IMR-90 (cell line): ENCODE measurements at regions not wholly inside any gene's neighbourhood (a gene's known extent, or its start where the extent isn't known, plus 50 kb on each side); places are given as distances from the start of the nearest gene placed in this dataset.

Experiments used
- ATAC-seq: fragments of 200-7000 bp; cut with Tn5 transposase; 2 replicates; pipeline ENCODE4 v1.9.1; 2020; ENCODE audit warnings: low read depth, mild to moderate bottlenecking, moderate library complexity
- BruUV-seq: library from RNA; stranded (reverse); fragments of 400-500 nt; replicated peaks from 2 replicates; lab custom pipeline; 2021; lab: Mats Ljungman, UMichigan
- CTCF ChIA-PET: fragments of 300-600 bp; formaldehyde crosslinking; extraction: SDS; loops from one replicate; lab custom pipeline; 2021; ENCODE audit warnings: antibody characterized with exemption; lab: Yijun Ruan, JAX
- POLR2A ChIA-PET: fragments of 300-600 bp; sonication (Branson Sonifier 250); formaldehyde crosslinking; loops from one replicate; lab custom pipeline; 2022; ENCODE audit warnings: antibody characterized with exemption; ENCODE audit not compliant: unreplicated experiment; lab: Charles Lee
- DNase-seq: peaks from one replicate; pipeline ENCODE4 v3.0.0; 2013
- H2AFZ ChIP-seq: replicated peaks from 2 replicates; pipeline ENCODE3; 2013; ENCODE audit warnings: low read length, mild to moderate bottlenecking; ENCODE audit not compliant: poor library complexity
- H2AK5ac ChIP-seq: 2 replicates; pipeline ENCODE4 v1.6.1; 2013; ENCODE audit warnings: low read depth, low read length, inconsistent platforms
- H2AK9ac ChIP-seq: replicated peaks from 2 replicates; pipeline ENCODE3; 2013; ENCODE audit warnings: mild to moderate bottlenecking, low read depth, low read length, moderate library complexity; ENCODE audit not compliant: poor library complexity
- H2BK120ac ChIP-seq: 2 replicates; pipeline ENCODE4 v1.6.1; 2013; ENCODE audit warnings: low read depth, low read length, inconsistent platforms
- H2BK15ac ChIP-seq: 3 replicates; pipeline ENCODE4 v1.6.1; 2013; ENCODE audit warnings: low read depth, low read length, inconsistent platforms
- H2BK20ac ChIP-seq: 2 replicates; pipeline ENCODE4 v1.6.1; 2013; ENCODE audit warnings: low read depth, mild to moderate bottlenecking, inconsistent platforms, low read length, moderate library complexity
- H2BK5ac ChIP-seq: 2 replicates; pipeline ENCODE4 v1.6.1; 2013; ENCODE audit warnings: mild to moderate bottlenecking, low read depth, low read length, inconsistent platforms; ENCODE audit not compliant: poor library complexity, severe bottlenecking
- H3K14ac ChIP-seq: replicated peaks from 2 replicates; pipeline ENCODE4 v1.6.1; 2013; ENCODE audit warnings: low read depth, low read length, inconsistent platforms
- H3K18ac ChIP-seq: 2 replicates; pipeline ENCODE4 v1.6.1; 2013; ENCODE audit warnings: low read depth, low read length, control low read depth
- H3K23ac ChIP-seq: 2 replicates; pipeline ENCODE4 v1.6.1; 2013; ENCODE audit warnings: low read depth, low read length, inconsistent platforms
- H3K27ac ChIP-seq: 2 replicates; pipeline ENCODE4 v1.5.1; 2013; ENCODE audit warnings: mild to moderate bottlenecking, control low read depth, low read length; ENCODE audit not compliant: insufficient read depth
- H3K27me3 ChIP-seq: 2 replicates; pipeline ENCODE4 v1.6.1; 2013; ENCODE audit warnings: low read length; ENCODE audit not compliant: control insufficient read depth, insufficient read depth
- H3K36me3 ChIP-seq: 2 replicates; pipeline ENCODE4 v1.6.1; 2013; ENCODE audit warnings: low read length, mixed read lengths; ENCODE audit not compliant: control insufficient read depth, insufficient read depth
- H3K4ac ChIP-seq: 2 replicates; pipeline ENCODE4 v1.6.1; 2013; ENCODE audit warnings: low read depth, low read length, inconsistent platforms
- H3K4me1 ChIP-seq: 2 replicates; pipeline ENCODE4 v1.6.1; 2013; ENCODE audit warnings: low read length, mixed read lengths; ENCODE audit not compliant: control insufficient read depth, insufficient read depth
- H3K4me2 ChIP-seq: 2 replicates; pipeline ENCODE4 v1.6.1; 2013; ENCODE audit warnings: low read depth, mild to moderate bottlenecking, control low read depth, low read length, moderate library complexity
- H3K4me3 ChIP-seq: 2 replicates; pipeline ENCODE4 v1.5.1; 2013; ENCODE audit warnings: low read depth, mild to moderate bottlenecking, control low read depth, low read length, moderate library complexity; ENCODE audit not compliant: insufficient read depth
- H3K56ac ChIP-seq: 2 replicates; pipeline ENCODE4 v1.6.1; 2013; ENCODE audit warnings: low read length, inconsistent platforms; ENCODE audit not compliant: insufficient read depth; ENCODE audit errors: extremely low read depth
- H3K79me1 ChIP-seq, 2 experiments: 2 replicates each; pipeline ENCODE4 v1.6.1; 2013; ENCODE audit warnings: low read length in 2 of 2, inconsistent platforms in 1 of 2, low read depth in 1 of 2
- H3K9ac ChIP-seq: 2 replicates; pipeline ENCODE4 v1.6.1; 2013; ENCODE audit warnings: low read depth, low read length, control low read depth
- H3K9me1 ChIP-seq: 2 replicates; pipeline ENCODE4 v1.6.1; 2013; ENCODE audit warnings: low read length, inconsistent platforms; ENCODE audit not compliant: insufficient read depth
- H3K9me3 ChIP-seq: 2 replicates; pipeline ENCODE4 v1.6.1; 2013; ENCODE audit warnings: low read length; ENCODE audit not compliant: control insufficient read depth, insufficient read depth
- H4K20me1 ChIP-seq: 2 replicates; pipeline ENCODE4 v1.6.1; 2013; ENCODE audit warnings: low read length, inconsistent platforms; ENCODE audit not compliant: insufficient read depth
- H4K5ac ChIP-seq: 2 replicates; pipeline ENCODE4 v1.6.1; 2013; ENCODE audit warnings: mild to moderate bottlenecking, low read depth, low read length, control low read depth
- H4K8ac ChIP-seq, 2 experiments: 2 replicates each; pipeline ENCODE4 v1.6.1; 2013; ENCODE audit warnings: low read depth in 2 of 2, low read length in 2 of 2, control low read depth in 1 of 2, inconsistent platforms in 1 of 2
- H4K91ac ChIP-seq: 2 replicates; pipeline ENCODE4 v1.6.1; 2013; ENCODE audit warnings: low read depth, low read length, inconsistent platforms; ENCODE audit not compliant: insufficient read depth
- BHLHE40 ChIP-seq: fragments of 150-350 bp; IDR thresholded peaks from 2 replicates; pipeline ENCODE4 v1.6.1; 2016; ENCODE audit warnings: mild to moderate bottlenecking, low read depth, low read length
- CEBPB ChIP-seq: IDR thresholded peaks from 2 replicates; pipeline ENCODE4 v1.6.1; 2012; ENCODE audit warnings: low read depth, low read length, improper control_type of control experiment
- MXI1 ChIP-seq: IDR thresholded peaks from 2 replicates; pipeline ENCODE4 v1.6.1; 2012; ENCODE audit warnings: low read depth, mild to moderate bottlenecking, low read length, moderate library complexity, borderline replicate concordance
- POLR2A ChIP-seq: IDR thresholded peaks from 2 replicates; pipeline ENCODE4 v1.6.1; 2012; ENCODE audit warnings: mild to moderate bottlenecking, low read depth, low read length
- RCOR1 ChIP-seq: IDR thresholded peaks from 2 replicates; pipeline ENCODE4 v1.6.1; 2012; ENCODE audit warnings: mild to moderate bottlenecking, low read length, improper control_type of control experiment; ENCODE audit not compliant: insufficient replicate concordance
- WGBS, 2 experiments: methylation state at CpG; one replicate each; pipeline versions ENCODE4 v1.1.5 to v1.1.7; 2013; ENCODE audit warnings: missing lambda C conversion rate in 2 of 2; ENCODE audit not compliant: insufficient read length in 1 of 2; ENCODE audit errors: extremely low coverage in 2 of 2; 5-methylcytosine and 5-hydroxymethylcytosine counted together
- dilution Hi-C: fragments of 300-500 bp; cut with HindIII; formaldehyde crosslinking; loops from one replicate; pipeline ENCODE4 v1.14.3; 2018; ENCODE audit warnings: low sequenced_read_pairs; ENCODE audit not compliant: unreplicated experiment
- in situ Hi-C: fragments of 300-500 bp; cut with MboI; formaldehyde crosslinking; loops from 3 replicates; pipeline ENCODE4 v1.14.3; 2019; ENCODE audit warnings: low sequenced_read_pairs, inconsistent platforms, mixed read lengths
- intact Hi-C: fragments of 100-400 bp; cut with micrococcal nuclease; formaldehyde crosslinking; loops from 2 replicates; pipeline ENCODE4 v1.10.0; 2022
- TF ChIP-seq, protein P1 (sequence below): conservative IDR thresholded peaks from 2 replicates; pipeline ENCODE4 v1.5.1; 2012; ENCODE audit warnings: mild to moderate bottlenecking, low read depth, low read length, improper control_type of control experiment

DNA sequence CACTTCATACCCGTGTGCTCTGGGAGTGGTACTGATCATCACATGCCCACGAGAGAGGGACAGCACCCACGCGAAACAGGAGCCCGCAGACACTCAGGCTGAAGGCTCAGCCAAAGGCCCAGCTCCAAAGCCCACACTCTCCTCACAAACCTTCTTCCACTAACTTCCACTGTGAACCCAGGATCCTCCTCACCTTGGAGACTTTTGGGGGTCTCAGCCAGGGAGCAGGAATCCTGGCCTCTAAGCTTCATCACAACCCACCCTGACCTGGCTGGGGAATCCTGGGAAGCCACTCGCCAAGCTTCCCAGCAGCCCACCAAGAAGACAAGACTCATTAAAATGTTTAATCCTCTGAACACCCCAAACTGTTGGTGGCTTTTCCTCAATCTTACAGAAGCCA is 421.2 kb downstream of the OCA2 start:
- Histone ChIP-seq H3K14ac (no peak overlapping the region), H3K23ac (no peak overlapping the region), H3K36me3 (no peaks in the 10 kb centered on the region), H4K8ac (no peak overlapping the region), H2BK120ac (no peak overlapping the region), H4K5ac (no peak overlapping the region), H3K4me2 (no peak overlapping the region), H2BK20ac (no peak overlapping the region), H3K4me3 (no peak overlapping the region), H3K18ac (no peak overlapping the region), H3K9me3 (peaks cover 35% of the 10 kb centered on the region), H2BK5ac (no peak overlapping the region), H2BK15ac (no peak overlapping the region), H3K4ac (no peak overlapping the region), H2AK5ac (no peak overlapping the region), H3K27me3 (no peaks in the 10 kb centered on the region), H3K4me1 (no peaks in the 10 kb centered on the region), H3K79me1 (no peaks in the 10 kb centered on the region), H3K9me1 (no peaks in the 10 kb centered on the region), H4K20me1 (no peaks in the 10 kb centered on the region), H3K27ac (no peak overlapping the region), H2AK9ac (no peak overlapping the region), H4K91ac (no peak overlapping the region), H3K56ac (no peak overlapping the region), H2AFZ (no peak overlapping the region), H3K9ac (no peak overlapping the region)
- 94% methylated on average over 2 of the region's 6 CpGs; no CpG with 5 or more reads in 1 of the 2 experiments for WGBS, 2 experiments
- TF ChIP-seq RCOR1 (no peak), BHLHE40 (no peak), CEBPB (no peak), MXI1 (no peak), POLR2A (no peak)
- TF ChIP-seq, protein P1, sequence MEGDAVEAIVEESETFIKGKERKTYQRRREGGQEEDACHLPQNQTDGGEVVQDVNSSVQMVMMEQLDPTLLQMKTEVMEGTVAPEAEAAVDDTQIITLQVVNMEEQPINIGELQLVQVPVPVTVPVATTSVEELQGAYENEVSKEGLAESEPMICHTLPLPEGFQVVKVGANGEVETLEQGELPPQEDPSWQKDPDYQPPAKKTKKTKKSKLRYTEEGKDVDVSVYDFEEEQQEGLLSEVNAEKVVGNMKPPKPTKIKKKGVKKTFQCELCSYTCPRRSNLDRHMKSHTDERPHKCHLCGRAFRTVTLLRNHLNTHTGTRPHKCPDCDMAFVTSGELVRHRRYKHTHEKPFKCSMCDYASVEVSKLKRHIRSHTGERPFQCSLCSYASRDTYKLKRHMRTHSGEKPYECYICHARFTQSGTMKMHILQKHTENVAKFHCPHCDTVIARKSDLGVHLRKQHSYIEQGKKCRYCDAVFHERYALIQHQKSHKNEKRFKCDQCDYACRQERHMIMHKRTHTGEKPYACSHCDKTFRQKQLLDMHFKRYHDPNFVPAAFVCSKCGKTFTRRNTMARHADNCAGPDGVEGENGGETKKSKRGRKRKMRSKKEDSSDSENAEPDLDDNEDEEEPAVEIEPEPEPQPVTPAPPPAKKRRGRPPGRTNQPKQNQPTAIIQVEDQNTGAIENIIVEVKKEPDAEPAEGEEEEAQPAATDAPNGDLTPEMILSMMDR = no peak
- CTCF ChIA-PET = no interaction called here
- ATAC-seq (no peak), DNase-seq (no peak)
- BruUV-seq = no TSS peak
- in situ Hi-C loops = no loop called here
- POLR2A ChIA-PET = no interaction called here
- intact Hi-C loops = no loop called here
- dilution Hi-C loops = no loop called here
